ENCODE measurements at regions not wholly inside any gene's neighbourhood (a gene's known extent, or its start where the extent isn't known, plus 50 kb on each side); places are given as distances from the start of the nearest gene placed in this dataset.

- no peaks in the 10 kb centered on the region for H3K36me3 ChIP-seq (ENCODE audit: insufficient read depth, low read length)
- H3K27ac ChIP-seq (ENCODE audit: low read depth, low read length, poor library complexity, severe bottlenecking): no peak overlapping the region
- ChIA-PET CTCF (ENCODE audit: unreplicated experiment) (no interaction called here), POLR2A (no interaction called here)
- TF ChIP-seq CTCF (conservative IDR thresholded peaks at IDR 0.05; ENCODE audit: low read length) (no peak), EZH2phosphoT487 (IDR thresholded peaks at IDR 0.05; ENCODE audit: borderline replicate concordance, low read depth, low read length) (no peak)
- H4K20me1 ChIP-seq (ENCODE audit: insufficient read depth, low read length): no peaks in the 10 kb centered on the region
- no peak overlapping the region for H3K4me3 ChIP-seq (ENCODE audit: low read depth, low read length, poor library complexity, severe bottlenecking)
- no peaks in the 10 kb centered on the region for H3K4me1 ChIP-seq (ENCODE audit: insufficient read depth, low read length, poor library complexity, severe bottlenecking)
- intact Hi-C loops (cut with micrococcal nuclease; ENCODE audit: unreplicated experiment): no loop called here
- no peaks in the 10 kb centered on the region for H3K9me2 ChIP-seq (ENCODE audit: insufficient read depth, low read length)
- DNase-seq (ENCODE audit: low spot score): no peak
- H2AFZ ChIP-seq (ENCODE audit: low read length): no peak overlapping the region
- no peaks in the 10 kb centered on the region for H3K79me2 ChIP-seq (ENCODE audit: insufficient read depth, low read depth, low read length)
- H3K9me3 ChIP-seq (ENCODE audit: low read length): no peaks in the 10 kb centered on the region
- H3K4me2 ChIP-seq (ENCODE audit: low read length): no peak overlapping the region
- no TSS peak for BruUV-seq (replicated peaks)
Observed at GRCh38 chr15:91374336-91374735, 274.3 kb downstream of the SV2B start.

GRCh38 chr15:91376038-91376437 lies 276.0 kb downstream of the SV2B start:
- CTCF ChIA-PET (ENCODE audit: unreplicated experiment): no interaction called here
- Histone ChIP-seq H2AFZ (ENCODE audit: low read length) (no peak overlapping the region), H3K9me3 (ENCODE audit: low read length) (no peaks in the 10 kb centered on the region), H3K9me2 (ENCODE audit: insufficient read depth, low read length) (no peaks in the 10 kb centered on the region), H3K4me2 (ENCODE audit: low read length) (no peak overlapping the region), H3K79me2 (ENCODE audit: insufficient read depth, low read depth, low read length) (no peaks in the 10 kb centered on the region), H3K4me3 (ENCODE audit: low read depth, low read length, poor library complexity, severe bottlenecking) (no peak overlapping the region), H3K36me3 (ENCODE audit: insufficient read depth, low read length) (no peaks in the 10 kb centered on the region), H3K4me1 (ENCODE audit: insufficient read depth, low read length, poor library complexity, severe bottlenecking) (no peaks in the 10 kb centered on the region), H4K20me1 (ENCODE audit: insufficient read depth, low read length) (no peaks in the 10 kb centered on the region), H3K27ac (ENCODE audit: low read depth, low read length, poor library complexity, severe bottlenecking) (no peak overlapping the region)
- DNase-seq (ENCODE audit: low spot score): no peak
- TF ChIP-seq CTCF (conservative IDR thresholded peaks at IDR 0.05; ENCODE audit: low read length): no peak
- TF ChIP-seq EZH2phosphoT487 (IDR thresholded peaks at IDR 0.05; ENCODE audit: borderline replicate concordance, low read depth, low read length): no peak
- intact Hi-C loops (cut with micrococcal nuclease; ENCODE audit: unreplicated experiment): no loop called here
- POLR2A ChIA-PET: no interaction called here
- no TSS peak for BruUV-seq (replicated peaks)

DNA sequence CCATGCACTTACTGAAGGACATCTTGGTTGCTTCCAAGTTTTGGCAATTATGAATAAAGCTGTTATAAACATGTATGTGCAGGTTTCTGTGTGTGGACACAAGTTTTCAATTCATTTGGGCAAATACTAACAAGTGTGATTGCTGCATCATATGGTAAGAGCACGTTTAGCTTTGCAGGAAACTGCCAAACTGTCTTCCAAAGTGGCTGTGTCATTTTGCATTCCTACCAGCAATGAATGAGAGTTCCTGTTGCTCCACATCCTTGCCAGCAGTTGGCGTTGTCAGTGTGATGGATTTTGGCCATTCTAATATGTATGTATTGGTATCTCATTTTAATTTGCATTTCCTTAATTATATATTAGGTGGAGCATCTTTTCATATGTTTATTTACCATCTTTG lies 280.1 kb downstream of the SV2B start:
- Histone ChIP-seq H3K9me3 (ENCODE audit: low read length) (no peaks in the 10 kb centered on the region), H2AFZ (ENCODE audit: low read length) (no peak overlapping the region), H3K4me1 (ENCODE audit: insufficient read depth, low read length, poor library complexity, severe bottlenecking) (no peaks in the 10 kb centered on the region), H3K79me2 (ENCODE audit: insufficient read depth, low read depth, low read length) (no peaks in the 10 kb centered on the region), H3K9me2 (ENCODE audit: insufficient read depth, low read length) (no peaks in the 10 kb centered on the region), H3K36me3 (ENCODE audit: insufficient read depth, low read length) (no peaks in the 10 kb centered on the region), H3K4me3 (ENCODE audit: low read depth, low read length, poor library complexity, severe bottlenecking) (no peak overlapping the region), H3K4me2 (ENCODE audit: low read length) (no peak overlapping the region), H4K20me1 (ENCODE audit: insufficient read depth, low read length) (no peaks in the 10 kb centered on the region), H3K27ac (ENCODE audit: low read depth, low read length, poor library complexity, severe bottlenecking) (no peak overlapping the region)
- intact Hi-C loops (cut with micrococcal nuclease; ENCODE audit: unreplicated experiment): no loop called here
- ChIA-PET POLR2A (no interaction called here), CTCF (ENCODE audit: unreplicated experiment) (no interaction called here)
- TF ChIP-seq EZH2phosphoT487 (IDR thresholded peaks at IDR 0.05; ENCODE audit: borderline replicate concordance, low read depth, low read length): no peak
- TF ChIP-seq CTCF (conservative IDR thresholded peaks at IDR 0.05; ENCODE audit: low read length): 0 out of 2 replicates have a peak, but pooled peaks have one; percentile 25
- BruUV-seq (replicated peaks): no TSS peak
- no peak for DNase-seq (ENCODE audit: low spot score)
